ENCODE measurements at regions not wholly inside any gene's neighbourhood (a gene's known extent, or its start where the extent isn't known, plus 50 kb on each side); places are given as distances from the start of the nearest gene placed in this dataset.

DNA sequence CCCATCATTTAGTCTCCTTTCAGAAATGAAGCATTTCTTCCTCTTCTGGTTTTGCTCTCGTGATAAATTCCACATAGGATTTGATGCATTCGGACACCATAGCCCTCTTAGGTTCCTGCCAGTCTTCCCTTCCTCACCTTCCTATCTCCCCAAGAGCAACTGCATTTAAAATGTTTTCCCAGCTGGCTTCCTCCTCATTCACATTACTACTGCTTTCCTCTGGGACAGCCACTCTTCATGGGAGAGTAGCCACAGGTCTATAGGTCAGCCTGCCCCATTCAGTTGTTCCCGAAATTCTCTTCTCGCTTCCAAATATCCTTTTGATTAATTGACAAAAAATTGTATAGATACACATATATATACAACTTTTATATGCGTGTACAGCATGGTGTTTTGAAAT, 214.2 kb upstream of the PDE10A start:
- Histone ChIP-seq H3K9me3 (ENCODE audit: control extremely low read depth in 1 of 3, control insufficient read depth in 2 of 3, insufficient read depth in 1 of 3, low read length in 2 of 3) (no peaks in the 10 kb centered on the region), H3K4me2 (replicated peaks; ENCODE audit: low read depth, low read length, poor library complexity, severe bottlenecking) (no peak overlapping the region), H3K27ac (ENCODE audit: low read length in 2 of 2) (no peak overlapping the region), H3K36me3 (replicated peaks in 1 of 2; ENCODE audit: control extremely low read depth in 1 of 2, control insufficient read depth in 1 of 2, extremely low read depth in 1 of 2, insufficient read depth in 2 of 2, low read length in 1 of 2) (no peaks in the 10 kb centered on the region), H2AFZ (ENCODE audit: insufficient read depth, low read depth, low read length, poor library complexity, severe bottlenecking) (no peak overlapping the region), H3K9ac (ENCODE audit: low read length) (no peak overlapping the region), H3K4me1 (ENCODE audit: control insufficient read depth in 2 of 2, insufficient read depth in 2 of 2, low read length in 2 of 2) (no peaks in the 10 kb centered on the region), H3K27me3 (replicated peaks in 1 of 4; ENCODE audit: control extremely low read depth in 1 of 4, control insufficient read depth in 3 of 4, insufficient read depth in 4 of 4, low read length in 3 of 4) (peaks cover 0 to 3% (median 0%) of the 10 kb centered on the region in 4 experiments), H3K79me2 (ENCODE audit: control insufficient read depth, insufficient read depth, low read length) (no peaks in the 10 kb centered on the region), H3K4me3 (ENCODE audit: control extremely low read depth in 1 of 5, extremely low read depth in 1 of 5, insufficient read depth in 1 of 5, low read depth in 2 of 5, low read length in 4 of 5) (no peak overlapping the region), H4K20me1 (ENCODE audit: control insufficient read depth, insufficient read depth, low read length, poor library complexity, severe bottlenecking) (no peaks in the 10 kb centered on the region)
- intact Hi-C loops (cut with micrococcal nuclease), result no loop called here
- Mint-ChIP-seq H3K4me1 (no peaks in the 10 kb centered on the region), H3K27ac (no peak overlapping the region), H3K27me3 (peaks cover 23% of the 10 kb centered on the region), H3K4me3 (no peak overlapping the region), H3K9me3 (ENCODE audit: insufficient read depth) (no peaks in the 10 kb centered on the region)
- 50% methylated on average over 2 of the region's 5 CpGs for WGBS (ENCODE audit: insufficient coverage)
- ChIA-PET POLR2A (no interaction called here), CTCF (no interaction called here)
- ATAC-seq (ENCODE audit: low read depth), result no peak
- TF ChIP-seq CTCF (IDR thresholded peaks at IDR 0.05) (no peak), EZH2 (IDR thresholded peaks at IDR 0.05; ENCODE audit: borderline replicate concordance, insufficient read depth, low read depth, low read length, poor library complexity, severe bottlenecking) (no peak)
- DNase-seq, result no peak

- Histone ChIP-seq H3K79me2 (ENCODE audit: control insufficient read depth, insufficient read depth, low read length) (no peaks in the 10 kb centered on the region), H4K20me1 (ENCODE audit: control insufficient read depth, insufficient read depth, low read length, poor library complexity, severe bottlenecking) (no peaks in the 10 kb centered on the region), H3K36me3 (replicated peaks in 1 of 2; ENCODE audit: control extremely low read depth in 1 of 2, control insufficient read depth in 1 of 2, extremely low read depth in 1 of 2, insufficient read depth in 2 of 2, low read length in 1 of 2) (no peaks in the 10 kb centered on the region), H3K9me3 (ENCODE audit: control extremely low read depth in 1 of 3, control insufficient read depth in 2 of 3, insufficient read depth in 1 of 3, low read length in 2 of 3) (no peaks in the 10 kb centered on the region), H3K4me3 (ENCODE audit: control extremely low read depth in 1 of 5, extremely low read depth in 1 of 5, insufficient read depth in 1 of 5, low read depth in 2 of 5, low read length in 4 of 5) (no peak overlapping the region), H3K4me2 (replicated peaks; ENCODE audit: low read depth, low read length, poor library complexity, severe bottlenecking) (no peak overlapping the region), H3K27ac (ENCODE audit: low read length in 2 of 2) (no peak overlapping the region), H3K9ac (ENCODE audit: low read length) (no peak overlapping the region), H2AFZ (ENCODE audit: insufficient read depth, low read depth, low read length, poor library complexity, severe bottlenecking) (no peak overlapping the region), H3K27me3 (replicated peaks in 1 of 4; ENCODE audit: control extremely low read depth in 1 of 4, control insufficient read depth in 3 of 4, insufficient read depth in 4 of 4, low read length in 3 of 4) (peaks cover 0 to under 1% (median 0%) of the 10 kb centered on the region in 4 experiments), H3K4me1 (ENCODE audit: control insufficient read depth in 2 of 2, insufficient read depth in 2 of 2, low read length in 2 of 2) (no peaks in the 10 kb centered on the region)
- CTCF ChIA-PET, result no interaction called here
- Mint-ChIP-seq H3K4me1 (no peaks in the 10 kb centered on the region), H3K9me3 (ENCODE audit: insufficient read depth) (no peaks in the 10 kb centered on the region), H3K27me3 (peaks cover 24% of the 10 kb centered on the region), H3K27ac (no peak overlapping the region), H3K4me3 (no peak overlapping the region)
- DNase-seq (no peak), ATAC-seq (ENCODE audit: low read depth) (no peak)
- intact Hi-C loops (cut with micrococcal nuclease), result no loop called here
- 62% methylated on average over 4 of the region's 6 CpGs for WGBS (ENCODE audit: insufficient coverage)
- POLR2A ChIA-PET, result no interaction called here
- TF ChIP-seq CTCF (IDR thresholded peaks at IDR 0.05) (no peak), EZH2 (IDR thresholded peaks at IDR 0.05; ENCODE audit: borderline replicate concordance, insufficient read depth, low read depth, low read length, poor library complexity, severe bottlenecking) (no peak)
Measured at GRCh38 chr6:165876588-165876987, 213.5 kb upstream of the PDE10A start.

Data from B cell (primary cell).